Peyer's patch (tissue), 4 donors: ENCODE measurements at regions not wholly inside any gene's neighbourhood (a gene's known extent, or its start where the extent isn't known, plus 50 kb on each side); places are given as distances from the start of the nearest gene placed in this dataset.

ENCODE experiments used
- CTCF ChIP-seq, 6 experiments: fragments of 450-650 bp in 4 of 6; fragments of 200-600 bp in 2 of 6; sonication (generic) in 1 of 6; IDR thresholded peaks; one replicate each; pipeline ENCODE4 v1.5.1; 2017 to 2019; ENCODE audit warnings: antibody characterized with exemption in 6 of 6, mild to moderate bottlenecking in 3 of 6, moderate library complexity in 1 of 6
- POLR2A ChIP-seq, 2 donors: fragments of 450-650 bp; IDR thresholded peaks; one replicate each; pipeline ENCODE4 v1.5.1; 2017; ENCODE audit warnings: antibody characterized with exemption in 2 of 2, mild to moderate bottlenecking in 2 of 2, moderate library complexity in 2 of 2

- no peak for TF ChIP-seq CTCF (IDR thresholded peaks at IDR 0.05)
- no peak for TF ChIP-seq POLR2A (IDR thresholded peaks at IDR 0.05)
Observed at GRCh38 chr20:51165131-51165530, 142.2 kb upstream of the KCNG1 start.
